Raji (cell line): ENCODE measurements at regions not wholly inside any gene's neighbourhood (a gene's known extent, or its start where the extent isn't known, plus 50 kb on each side); places are given as distances from the start of the nearest gene placed in this dataset.

ENCODE experiments used
- POLR2A ChIP-seq: IDR thresholded peaks from 2 replicates; pipeline ENCODE4 v1.6.1; 2011; ENCODE audit warnings: low read depth, low read length, control low read depth; ENCODE audit not compliant: insufficient read depth

DNA sequence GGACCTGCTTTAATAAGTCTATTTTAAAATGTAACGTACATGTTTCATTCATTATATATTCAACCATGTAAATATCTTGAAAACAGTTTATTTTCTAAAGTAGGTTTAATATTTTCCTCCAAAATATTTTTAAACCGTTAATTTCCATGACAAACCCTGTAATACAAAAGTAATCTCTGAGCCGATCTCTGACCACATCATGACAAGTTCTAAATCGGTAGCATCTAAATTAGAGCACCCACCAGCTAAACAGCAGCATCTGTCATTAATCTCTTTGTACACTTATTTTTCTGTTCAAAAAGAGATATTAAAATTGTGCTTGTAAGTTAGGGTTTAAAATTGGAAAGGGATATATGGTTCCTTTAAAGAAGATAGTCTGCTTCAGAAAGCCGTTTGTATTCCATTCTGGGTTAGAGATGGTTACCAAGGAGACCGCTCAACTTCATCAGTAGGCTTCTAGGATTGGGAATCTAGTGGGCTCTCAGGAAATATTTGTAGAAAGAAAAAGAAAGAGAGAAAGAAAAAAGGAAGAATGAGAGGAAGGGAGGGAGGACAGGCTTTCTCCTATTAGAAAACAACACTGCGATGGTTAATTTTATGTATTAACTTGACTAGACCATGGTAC is 232.5 kb upstream of the FOXN3 start:
- no peak for TF ChIP-seq POLR2A

DNA sequence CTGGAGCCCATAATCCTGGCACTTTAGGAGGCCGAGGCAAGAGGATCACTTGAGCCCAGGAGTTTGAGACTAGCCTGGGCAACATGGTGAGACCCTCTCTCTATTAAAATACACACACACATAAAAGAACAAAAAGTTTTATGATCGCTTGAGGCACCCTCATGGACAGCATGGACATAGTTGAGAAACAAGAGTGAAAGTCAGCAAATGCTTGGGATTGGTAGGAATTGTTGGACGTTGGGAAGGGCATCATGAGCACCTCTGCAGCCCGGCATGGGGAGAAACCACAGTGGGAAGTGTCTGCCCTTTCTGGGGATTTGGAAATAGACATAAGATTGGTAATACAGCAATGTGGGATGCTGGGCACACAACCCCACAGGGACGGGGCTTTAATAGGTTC is 231.9 kb upstream of the FOXN3 start:
- no peak for TF ChIP-seq POLR2A

DNA sequence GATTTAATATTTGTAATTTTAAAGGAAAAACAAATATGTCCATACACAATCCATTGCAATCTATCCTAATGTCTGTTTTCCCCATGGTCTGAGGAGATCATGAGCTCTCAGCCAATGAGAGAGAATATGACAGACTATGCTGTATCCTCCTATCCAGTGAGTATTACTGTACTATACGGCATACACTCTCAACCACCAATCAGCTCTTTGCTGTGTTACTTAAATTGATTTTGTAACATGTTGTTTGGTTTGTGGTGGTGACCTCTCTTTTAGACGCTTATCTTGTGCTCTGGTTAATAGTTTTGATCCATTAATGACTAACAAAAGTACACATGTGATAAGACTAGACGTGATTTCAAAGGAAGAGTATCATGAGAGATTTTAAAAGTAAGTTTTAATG is 231.5 kb upstream of the FOXN3 start:
- TF ChIP-seq POLR2A = no peak

DNA sequence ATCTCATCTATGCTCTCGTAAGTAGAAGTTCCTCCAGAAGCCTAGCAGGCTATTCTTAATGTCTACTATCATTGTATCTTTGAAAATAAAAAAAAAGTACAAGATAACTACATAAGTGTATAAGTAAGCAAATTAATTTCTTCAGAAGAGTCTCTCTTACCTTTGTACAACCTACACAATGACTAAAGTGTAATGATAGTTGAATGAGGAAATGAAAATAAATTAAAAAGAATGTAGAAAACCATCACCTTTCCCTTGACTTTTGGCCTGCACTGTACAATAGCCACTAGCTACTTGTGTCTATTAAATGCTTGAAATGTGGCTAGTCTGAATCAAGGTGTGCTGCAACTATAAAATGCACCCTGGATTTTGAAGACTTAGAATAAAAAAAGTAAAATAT is 229.9 kb upstream of the FOXN3 start:
- TF ChIP-seq POLR2A = no peak

DNA sequence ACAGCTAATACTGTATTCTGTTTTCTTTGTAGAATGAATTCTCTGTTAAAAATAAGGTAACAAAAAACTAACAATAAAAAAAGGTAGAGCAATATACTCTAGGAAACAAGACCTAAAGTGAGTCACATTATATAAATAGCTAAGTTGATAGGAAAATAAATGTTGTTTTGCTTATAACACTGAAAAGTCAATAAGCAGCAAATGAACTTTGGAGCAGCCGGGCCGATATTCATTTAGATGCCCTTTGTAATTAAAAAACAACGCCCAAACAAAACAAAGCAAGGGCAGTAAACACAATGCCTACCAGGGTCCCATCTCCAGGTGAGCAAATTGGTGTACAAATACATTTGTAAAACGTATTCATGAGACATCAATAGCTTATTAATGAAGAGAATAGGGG is 227.6 kb upstream of the FOXN3 start:
- TF ChIP-seq POLR2A = no peak

DNA sequence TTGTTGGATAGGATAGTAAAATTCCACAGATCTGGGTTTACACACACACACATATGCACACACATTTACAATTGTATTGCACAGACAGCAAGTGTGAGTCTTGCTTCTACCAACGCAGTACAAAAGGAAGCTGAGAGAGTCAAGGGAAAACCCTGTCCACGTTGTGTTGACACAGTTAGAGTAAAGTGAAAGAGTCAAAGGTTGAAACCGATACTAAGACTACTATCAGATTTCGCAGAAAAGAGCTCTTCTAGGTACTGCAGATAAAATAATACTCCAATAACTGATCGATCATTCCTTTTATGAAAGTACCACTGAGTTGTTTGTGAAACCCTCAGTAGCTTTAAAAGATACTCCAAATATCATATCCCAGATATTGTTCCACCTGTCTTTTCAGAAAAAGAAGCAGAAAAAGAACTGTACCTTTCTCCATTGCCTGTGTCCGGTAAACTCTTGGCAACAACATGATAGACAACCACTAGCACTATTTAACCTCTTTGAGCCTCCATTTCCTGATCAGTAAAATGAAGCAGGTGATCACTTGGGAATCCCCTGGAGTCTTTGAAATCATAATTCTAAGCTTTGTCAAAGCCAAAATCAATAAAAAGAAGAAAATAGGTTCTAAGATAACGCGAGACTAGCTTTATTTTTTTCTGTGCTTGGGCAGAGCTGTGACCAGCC is 224.6 kb upstream of the FOXN3 start:
- no peak for TF ChIP-seq POLR2A

DNA sequence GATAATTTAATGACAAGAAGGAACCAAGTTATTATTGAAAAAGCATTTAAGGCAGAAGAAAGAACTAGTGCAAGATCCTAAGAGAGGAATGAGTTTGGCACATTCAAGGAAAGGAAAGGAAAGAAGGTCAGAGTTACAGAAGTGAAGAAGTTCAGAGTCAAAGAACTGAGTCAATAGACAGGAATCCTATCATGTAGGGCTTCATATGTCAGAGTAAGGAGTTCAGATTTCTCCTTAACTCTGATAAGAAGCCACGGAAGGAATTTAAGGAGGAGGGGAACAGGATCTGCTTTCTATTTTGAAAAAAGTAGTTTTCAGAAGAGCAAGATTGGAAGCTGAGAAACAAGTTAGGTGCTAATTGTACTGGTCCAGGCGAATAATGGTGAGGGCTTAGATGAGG is 223.1 kb upstream of the FOXN3 start:
- no peak for TF ChIP-seq POLR2A

DNA sequence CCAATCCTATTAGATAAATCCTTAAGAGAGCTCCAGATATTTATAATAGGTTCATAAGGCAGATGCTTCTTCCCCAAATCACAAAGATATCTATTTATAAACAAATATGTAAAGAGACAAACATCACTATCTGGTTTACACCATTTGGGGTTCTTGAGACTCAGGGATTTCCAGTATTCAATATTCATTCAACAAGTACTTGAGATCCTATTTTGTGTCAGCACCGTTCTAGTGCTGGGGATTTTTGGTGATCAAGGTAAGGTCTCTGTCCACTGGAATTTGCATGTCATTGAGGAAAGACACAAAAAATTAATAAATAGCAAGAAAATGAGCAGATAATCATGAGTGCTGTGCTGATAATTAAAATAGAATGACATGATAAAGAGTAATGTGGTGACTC is 222.7 kb upstream of the FOXN3 start:
- no peak for TF ChIP-seq POLR2A

DNA sequence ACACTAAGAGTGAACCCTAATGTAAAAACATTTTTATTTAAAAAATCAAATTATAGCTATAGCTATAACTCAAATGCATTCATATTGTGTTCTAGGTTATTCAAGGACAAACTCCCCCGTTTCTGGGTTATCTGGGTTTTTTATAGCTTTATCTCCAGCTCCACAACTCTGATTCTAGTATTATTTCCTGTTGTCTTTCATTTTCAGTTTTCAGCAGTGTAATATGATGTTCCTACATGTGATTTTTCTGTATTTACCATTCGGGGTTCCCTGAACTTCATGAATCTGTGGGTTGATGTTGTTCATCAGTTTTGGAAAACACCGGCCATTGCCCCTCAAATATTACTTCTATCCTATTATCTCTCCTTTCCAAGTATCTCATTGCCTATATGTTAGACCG is 221.9 kb upstream of the FOXN3 start:
- no peak for TF ChIP-seq POLR2A

DNA sequence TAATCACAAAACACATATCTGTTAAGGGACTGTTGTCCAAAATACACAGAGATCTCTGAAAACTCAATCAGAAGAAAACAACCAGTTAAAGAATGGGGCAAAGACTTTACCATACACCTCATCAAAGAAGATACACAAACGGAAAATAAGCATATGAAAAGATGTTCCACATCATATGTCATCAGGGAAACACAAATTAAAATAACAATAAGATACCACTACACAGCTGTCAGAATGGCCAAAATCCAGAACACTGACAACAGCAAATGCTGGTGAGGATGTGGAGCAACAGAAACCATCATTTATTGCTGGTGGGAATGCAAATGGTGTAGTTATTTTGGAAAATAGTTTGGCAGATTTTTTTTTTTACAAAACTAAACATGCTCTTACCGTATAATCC is 220.5 kb upstream of the FOXN3 start:
- TF ChIP-seq POLR2A = no peak

DNA sequence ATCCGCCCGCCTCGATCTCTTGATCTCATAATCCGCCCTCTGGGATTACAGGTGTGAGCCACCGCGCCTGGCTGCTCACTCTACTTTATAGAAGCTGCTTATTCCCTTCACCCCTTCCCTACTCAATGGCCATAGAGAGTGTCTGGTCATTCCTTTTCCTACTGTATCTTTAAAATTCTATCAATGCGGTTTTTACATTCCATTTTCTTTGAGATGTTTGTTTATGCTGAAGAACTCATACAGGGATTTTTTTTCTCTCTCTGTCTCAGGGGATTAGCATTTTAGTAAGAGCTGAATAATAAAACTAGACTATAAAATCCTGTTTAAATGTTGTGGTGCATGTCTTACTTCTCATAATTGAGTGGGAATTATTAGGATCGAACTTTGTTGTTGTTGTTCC is 218.6 kb upstream of the FOXN3 start:
- no peak for TF ChIP-seq POLR2A

DNA sequence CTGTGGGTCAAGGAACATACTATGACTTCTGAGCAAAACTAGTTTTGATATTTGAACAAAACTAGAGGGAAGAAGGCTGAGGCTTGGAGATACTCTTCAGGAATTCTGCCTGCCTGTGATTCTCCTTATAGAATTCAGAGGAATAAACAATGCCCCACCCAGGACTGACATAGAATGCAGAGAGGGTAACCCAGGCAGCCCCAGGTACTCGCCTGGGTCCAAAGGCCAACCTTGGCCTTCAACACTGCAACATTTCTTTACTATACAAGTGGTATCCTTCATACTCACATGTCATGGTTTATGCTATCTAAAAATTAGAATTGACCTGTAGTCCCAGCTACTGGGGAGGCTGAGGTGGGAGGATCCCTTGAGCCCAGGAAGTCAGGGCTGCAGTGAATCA is 217.0 kb upstream of the FOXN3 start:
- TF ChIP-seq POLR2A = no peak

DNA sequence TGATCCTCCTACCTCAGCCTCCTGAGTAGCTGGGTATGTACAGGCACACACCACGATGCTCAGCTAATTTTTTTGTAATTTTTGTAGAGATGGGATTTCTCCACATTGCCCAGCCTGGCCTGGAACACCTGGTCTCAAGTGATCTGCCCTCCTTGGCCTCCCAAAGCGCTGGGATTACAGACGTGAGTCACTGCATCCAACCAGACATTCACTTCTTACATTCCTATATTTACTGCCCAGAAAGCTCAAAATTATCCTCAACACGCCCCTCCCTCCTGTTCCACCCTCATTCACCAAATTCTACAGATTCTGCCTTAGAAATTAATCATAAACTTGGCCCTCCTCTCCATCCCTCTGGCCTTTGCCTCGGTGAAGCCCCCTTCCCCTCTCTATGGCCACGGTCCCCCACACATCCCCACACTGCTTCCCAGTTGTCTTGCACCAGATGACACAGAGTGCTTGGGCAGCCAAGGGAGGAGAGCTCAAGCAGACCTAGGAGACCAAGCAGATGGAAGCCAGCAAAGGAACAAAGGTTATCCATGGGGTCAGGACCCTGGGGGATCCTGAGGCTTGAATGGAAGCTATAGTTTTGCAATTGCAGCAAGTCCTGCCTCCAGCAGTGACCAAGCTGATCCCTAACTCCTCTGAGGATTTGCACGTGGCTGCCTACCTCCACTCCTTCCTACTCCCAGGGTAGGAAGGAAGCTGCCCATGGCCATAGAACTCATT is 213.2 kb upstream of the FOXN3 start:
- TF ChIP-seq POLR2A = no peak

DNA sequence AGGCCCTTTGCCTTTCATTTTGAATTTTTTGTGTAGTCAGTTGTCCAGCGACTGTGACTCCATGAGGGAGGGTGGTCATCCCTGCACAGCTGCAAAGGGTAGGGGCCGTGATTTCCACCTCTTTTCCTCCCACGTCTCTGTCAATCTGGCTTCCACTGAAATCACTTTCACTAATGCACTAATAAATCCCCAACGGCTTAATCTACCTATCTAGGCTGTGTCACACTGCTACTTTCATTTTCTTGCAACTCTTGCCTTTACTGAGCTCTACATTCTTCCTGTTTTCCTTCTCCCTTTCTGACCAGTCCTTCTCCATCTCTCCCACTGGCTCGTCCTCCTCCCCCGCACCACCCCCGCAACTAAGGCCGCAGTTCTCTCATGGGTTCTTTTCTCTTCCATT is 212.3 kb upstream of the FOXN3 start:
- no peak for TF ChIP-seq POLR2A

DNA sequence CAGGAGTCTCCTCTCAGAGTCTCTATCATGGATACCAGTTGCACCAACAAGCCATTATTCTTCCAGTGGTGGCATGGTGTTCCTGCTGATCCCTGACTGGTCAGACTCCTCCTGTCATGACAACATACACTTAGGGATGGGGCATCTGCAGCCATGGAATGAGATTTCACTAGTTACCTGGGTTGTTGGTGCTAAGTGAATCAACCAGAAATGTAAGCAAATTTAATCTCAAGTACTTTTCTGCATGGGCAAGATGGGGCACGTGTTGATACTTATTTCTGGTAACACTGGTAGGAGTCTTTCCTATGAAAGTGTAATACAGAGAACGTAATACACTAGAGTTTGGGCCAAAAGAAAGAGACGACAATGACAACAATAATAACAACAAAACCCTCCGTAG is 211.5 kb upstream of the FOXN3 start:
- no peak for TF ChIP-seq POLR2A

DNA sequence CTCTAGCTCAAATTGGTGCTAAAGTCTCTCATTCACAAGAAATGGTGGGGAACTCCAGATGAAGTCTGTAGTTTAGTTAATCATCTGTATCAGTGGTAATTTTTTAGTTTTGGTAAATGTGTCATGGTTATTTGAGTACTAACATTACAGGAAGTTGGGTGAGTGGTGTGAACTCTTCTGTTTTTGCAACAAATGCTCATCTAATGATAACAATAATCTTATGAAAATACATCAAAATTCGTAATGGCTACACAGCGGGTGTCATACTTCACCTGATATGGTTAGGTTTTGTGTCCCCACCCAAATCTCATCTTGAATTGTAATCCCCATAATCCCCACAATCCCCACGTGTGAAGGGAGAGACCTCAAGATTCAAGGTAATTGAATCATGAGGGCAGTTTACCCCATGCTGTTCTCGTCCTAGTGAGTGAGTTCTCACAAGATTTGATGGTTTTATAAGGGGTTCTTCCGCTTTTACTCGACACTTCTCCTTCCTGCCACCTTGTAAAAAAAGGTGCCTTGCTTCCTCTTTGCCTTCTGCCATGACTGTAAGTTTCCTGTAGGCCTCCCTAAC is 209.3 kb upstream of the FOXN3 start:
- no peak for TF ChIP-seq POLR2A
